Transverse colon (tissue), 4 donors: ENCODE measurements at regions not wholly inside any gene's neighbourhood (a gene's known extent, or its start where the extent isn't known, plus 50 kb on each side); places are given as distances from the start of the nearest gene placed in this dataset.
"Not testable (repeated sequence)": the region's sequence is repeated elsewhere in the genome, so short reads cannot be mapped to it uniquely, and the experiment has no call there.

Experiments used
- DNase-seq: peaks from one replicate; pipeline ENCODE4 v3.0.0-alpha.2; 2019
- H3K27ac ChIP-seq, 4 donors: fragments of 200-600 bp; sonication (generic); 2 replicates each; pipeline ENCODE4 v1.5.1; 2016 to 2018; ENCODE audit warnings: inconsistent platforms in 4 of 4
- H3K27me3 ChIP-seq: fragments of 200-600 bp; sonication (generic); 2 replicates; pipeline ENCODE4 v1.5.1; 2017; ENCODE audit warnings: inconsistent platforms
- H3K36me3 ChIP-seq, 4 donors: fragments of 200-600 bp; sonication (generic); 2 replicates each; pipeline ENCODE4 v1.5.1; 2017 to 2019; ENCODE audit warnings: inconsistent platforms in 4 of 4
- H3K4me1 ChIP-seq, 4 donors: fragments of 200-600 bp; sonication (generic); 2 replicates each; pipeline ENCODE4 v1.5.1; 2017 to 2020; ENCODE audit warnings: inconsistent platforms in 4 of 4
- H3K4me3 ChIP-seq, 4 donors: fragments of 200-600 bp; sonication (generic); 1 replicate in 1 of 4; 2 replicates in 3 of 4; pipeline versions ENCODE4 v1.5.1 to v1.6.1; 2017 to 2019; ENCODE audit warnings: inconsistent platforms in 4 of 4
- H3K9me3 ChIP-seq, 2 donors: fragments of 200-600 bp; sonication (generic); 2 replicates each; pipeline ENCODE4 v1.5.1; 2017 to 2019; ENCODE audit warnings: inconsistent platforms in 2 of 2
- WGBS, 2 donors: methylation state at CpG; one replicate each; pipeline ENCODE4 v1.1.5; 2018; ENCODE audit warnings: low coverage in 1 of 2; 5-methylcytosine and 5-hydroxymethylcytosine counted together
- in situ Hi-C, 4 donors: fragments of 200-750 bp; cut with MboI; loops; one replicate each; pipeline versions ENCODE4 v1.15.0 to v1.15.1; 2017; ENCODE audit warnings: low sequenced_read_pairs in 3 of 4, low pct_ligation_motif_present in 1 of 4, low pct_unique_long_range_greater_than_20kb in 1 of 4
- intact Hi-C: fragments of 100-400 bp; cut with DNase I; formaldehyde crosslinking; loops from one replicate; pipeline ENCODE4 v1.15.1; 2023; ENCODE audit warnings: low total_unique reads

DNA sequence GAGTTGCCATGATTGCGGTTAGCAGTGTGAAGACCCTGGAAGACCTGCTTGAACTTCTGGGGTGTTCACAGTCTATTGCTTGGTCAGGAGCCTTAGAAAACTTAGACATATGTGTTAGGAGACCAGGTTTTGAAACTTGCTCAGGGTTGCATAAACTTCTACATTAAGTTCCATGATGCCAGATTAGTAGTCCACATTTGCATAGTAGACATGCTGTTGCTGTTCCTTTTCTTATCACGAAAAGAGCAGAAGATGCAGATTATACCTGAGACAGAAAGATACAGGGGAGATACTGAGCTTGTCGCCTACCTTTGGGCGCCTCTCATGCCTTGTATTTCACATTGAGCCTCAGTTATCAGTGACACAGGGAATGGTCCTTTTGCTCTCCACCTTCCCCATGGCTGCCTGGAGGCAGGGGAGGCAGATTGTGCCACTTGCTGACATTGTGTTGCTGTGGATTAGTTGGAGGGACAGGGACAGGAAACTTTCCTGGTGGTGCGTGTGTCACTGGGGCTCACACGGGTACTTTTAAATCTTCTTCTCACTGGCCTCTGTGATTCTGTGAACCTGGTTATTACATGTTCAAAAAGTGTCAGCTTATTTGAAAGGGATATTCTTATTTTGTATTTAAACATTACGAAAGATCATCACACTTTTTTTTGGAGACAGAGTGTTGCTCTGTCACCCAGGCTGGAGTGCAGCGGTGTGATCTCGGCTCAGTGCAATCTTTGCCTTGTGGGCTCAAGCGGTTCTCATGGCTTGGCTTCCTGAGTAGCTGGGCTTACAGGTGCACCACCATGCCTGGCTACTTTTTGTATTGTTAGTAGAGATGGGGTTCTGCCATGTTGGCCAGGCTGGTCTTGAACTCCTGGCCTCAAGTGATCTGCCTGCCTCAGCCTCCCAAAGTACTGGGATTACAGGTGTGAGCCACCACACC is 82.0 kb downstream of the SRGAP2 start:
- H3K27ac ChIP-seq, H3K9me3 ChIP-seq, H3K27me3 ChIP-seq, intact Hi-C loops, in situ Hi-C loops, H3K36me3 ChIP-seq, H3K4me1 ChIP-seq, DNase-seq, H3K4me3 ChIP-seq: not testable (repeated sequence)
- WGBS, 2 donors, result 86% methylated on average over 6 of the region's 10 CpGs; no CpG with 5 or more reads in 1 of the 2 donors

DNA sequence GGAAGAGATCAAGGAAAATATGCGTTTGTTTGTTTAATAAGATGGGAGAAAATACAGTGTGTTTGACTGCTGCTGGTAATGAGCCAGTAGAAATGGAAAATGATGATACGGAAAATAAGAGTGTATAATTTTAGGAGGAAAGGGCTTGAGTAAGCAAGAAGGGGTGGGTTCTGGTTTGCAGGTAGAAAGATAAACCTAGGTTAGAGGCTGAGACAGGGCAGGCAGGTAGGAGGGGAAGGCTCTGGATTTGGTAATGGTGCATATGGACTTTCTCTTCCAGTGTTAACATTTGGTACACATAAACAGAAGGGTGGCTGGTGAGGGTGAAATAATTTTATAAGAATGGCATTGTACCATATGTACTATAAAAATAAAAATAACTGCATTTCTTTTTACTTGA is 84.4 kb downstream of the SRGAP2 start:
- H3K27ac ChIP-seq, DNase-seq, in situ Hi-C loops, H3K9me3 ChIP-seq, H3K4me1 ChIP-seq, H3K4me3 ChIP-seq, intact Hi-C loops, H3K36me3 ChIP-seq, H3K27me3 ChIP-seq: not testable (repeated sequence)
- WGBS, 2 donors, result no CpG with 5 or more reads among the region's 2 CpGs

DNA sequence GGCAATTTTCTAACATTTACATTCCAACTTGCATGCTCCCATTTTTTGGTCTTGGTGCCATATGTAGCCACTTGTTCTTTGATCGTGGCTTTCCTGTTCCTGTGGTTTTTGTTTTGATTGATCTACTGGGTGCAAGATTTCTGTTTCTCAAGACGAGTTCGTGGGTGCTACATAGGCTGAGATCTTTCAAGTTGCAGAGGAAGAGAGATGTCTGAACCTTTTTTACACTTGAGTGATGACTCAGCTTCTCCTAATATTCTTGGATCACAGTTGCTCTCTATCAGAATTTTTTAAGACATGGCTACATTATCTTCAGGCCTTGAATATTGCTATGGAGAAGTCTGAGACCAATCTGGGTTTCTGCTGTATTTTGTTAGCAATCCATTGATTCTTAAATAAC is 85.1 kb downstream of the SRGAP2 start:
- intact Hi-C loops, in situ Hi-C loops: not testable (repeated sequence)
- WGBS, 2 donors, result no CpG with 5 or more reads among the region's 3 CpGs

DNA sequence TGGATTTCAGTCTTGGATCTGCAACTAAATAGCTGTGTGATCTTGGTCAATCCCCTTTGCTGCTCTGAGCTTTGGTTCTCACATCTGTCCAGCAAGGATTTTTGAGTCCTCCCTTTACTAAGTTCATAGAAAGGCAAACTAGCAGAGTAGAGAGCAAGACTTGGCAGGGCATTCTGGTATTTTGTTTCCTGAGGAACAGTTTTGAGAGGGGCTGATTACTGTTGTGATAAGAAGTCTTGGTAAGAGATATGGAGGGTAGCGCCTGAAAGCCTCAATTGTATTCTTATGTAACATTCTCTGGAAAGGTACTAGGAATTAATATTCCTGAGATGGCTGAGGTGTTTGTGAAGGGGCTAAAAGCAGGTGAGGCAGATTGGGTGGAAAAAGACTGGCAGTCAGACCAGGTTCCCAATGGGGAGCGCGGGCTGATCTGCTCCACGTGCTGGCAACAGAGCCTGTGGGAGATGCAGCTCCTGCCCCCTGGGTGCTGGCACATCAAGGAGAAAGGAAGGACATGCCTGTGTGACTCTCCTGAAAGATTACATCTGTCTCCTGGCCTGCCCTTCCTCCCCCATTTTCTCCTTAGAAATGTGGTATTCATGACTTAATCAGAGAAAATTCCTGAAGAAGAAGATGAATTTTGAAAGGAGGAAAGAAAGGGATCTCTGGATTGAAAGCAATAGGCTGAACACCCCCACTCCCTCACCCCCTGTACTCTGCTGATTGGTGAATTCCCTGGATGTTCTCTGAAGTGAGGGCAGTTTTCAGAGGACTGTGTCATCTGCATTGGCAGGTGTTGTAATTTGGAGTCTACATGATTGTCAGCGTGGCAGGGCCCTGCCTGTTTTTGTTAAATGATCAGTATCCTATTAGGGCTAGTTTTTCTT is 94.0 kb downstream of the SRGAP2 start:
- H3K36me3 ChIP-seq, H3K4me3 ChIP-seq, H3K27ac ChIP-seq, H3K9me3 ChIP-seq, intact Hi-C loops, H3K4me1 ChIP-seq, H3K27me3 ChIP-seq, in situ Hi-C loops, DNase-seq: not testable (repeated sequence)
- WGBS, 2 donors, result 100% methylated on average over 3 of the region's 5 CpGs; no CpG with 5 or more reads in 1 of the 2 donors

More for the DNA sequence above, 85.1 kb downstream of the SRGAP2 start:
- H3K4me3 ChIP-seq, H3K4me1 ChIP-seq, DNase-seq, H3K36me3 ChIP-seq, H3K9me3 ChIP-seq, H3K27me3 ChIP-seq, H3K27ac ChIP-seq: not testable (repeated sequence)

DNA sequence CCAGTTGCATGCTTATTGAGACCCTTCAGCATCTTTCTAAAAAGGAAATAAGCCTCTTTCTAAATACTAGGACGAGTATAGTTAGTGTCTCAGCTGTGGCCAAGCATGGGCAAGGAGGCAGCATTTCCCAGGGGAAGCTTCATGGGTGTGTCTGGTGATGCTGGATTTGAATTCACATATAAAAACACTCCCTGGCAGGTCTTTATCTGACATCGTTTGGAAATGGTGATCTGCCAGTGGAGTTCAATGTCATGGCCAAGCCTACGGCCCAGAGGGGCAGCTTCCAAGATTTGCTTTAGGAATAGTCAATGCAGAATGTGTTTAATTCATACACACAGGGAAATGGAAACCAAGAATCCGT is 94.7 kb downstream of the SRGAP2 start:
- H3K36me3 ChIP-seq, in situ Hi-C loops, H3K9me3 ChIP-seq, H3K27ac ChIP-seq, H3K27me3 ChIP-seq, intact Hi-C loops, H3K4me3 ChIP-seq, DNase-seq, H3K4me1 ChIP-seq: not testable (repeated sequence)
- WGBS, 2 donors, result 86 to 100% methylated on average over 1 of the region's 4 CpGs

DNA sequence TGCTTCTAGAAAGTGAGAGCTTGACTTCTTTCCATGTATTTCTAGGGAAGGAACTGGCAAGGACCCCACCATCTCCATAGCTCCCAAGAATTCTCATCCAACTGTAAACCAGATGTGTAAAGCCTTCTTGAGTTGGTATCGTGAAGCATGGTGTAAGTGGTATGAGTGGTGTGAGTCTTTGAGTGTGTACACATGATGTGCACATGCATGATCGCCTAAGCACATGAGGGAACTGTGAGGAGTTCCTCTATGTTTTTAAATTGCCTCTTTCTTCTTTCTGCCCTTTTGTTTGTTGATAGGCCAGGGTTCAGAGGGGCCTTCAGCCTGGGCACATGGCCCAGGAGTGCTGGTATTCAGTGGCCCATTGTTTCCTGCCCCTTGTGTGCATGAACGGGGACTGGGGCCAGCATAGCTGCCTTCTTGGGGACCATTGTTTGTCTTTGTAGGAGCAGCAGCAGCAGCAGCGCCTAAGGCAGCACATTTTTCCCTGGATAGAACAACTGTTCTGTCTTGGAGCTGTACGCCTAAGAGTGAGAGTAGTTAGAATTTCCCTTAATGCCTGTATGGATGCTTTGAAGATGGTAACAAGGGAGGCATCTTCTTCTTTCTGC is 95.9 kb downstream of the SRGAP2 start:
- H3K27ac ChIP-seq, H3K4me3 ChIP-seq, H3K4me1 ChIP-seq, H3K36me3 ChIP-seq, H3K27me3 ChIP-seq, intact Hi-C loops, in situ Hi-C loops, DNase-seq, H3K9me3 ChIP-seq: not testable (repeated sequence)
- WGBS, 2 donors, result 100% methylated on average over 2 of the region's 5 CpGs; no CpG with 5 or more reads in 1 of the 2 donors

DNA sequence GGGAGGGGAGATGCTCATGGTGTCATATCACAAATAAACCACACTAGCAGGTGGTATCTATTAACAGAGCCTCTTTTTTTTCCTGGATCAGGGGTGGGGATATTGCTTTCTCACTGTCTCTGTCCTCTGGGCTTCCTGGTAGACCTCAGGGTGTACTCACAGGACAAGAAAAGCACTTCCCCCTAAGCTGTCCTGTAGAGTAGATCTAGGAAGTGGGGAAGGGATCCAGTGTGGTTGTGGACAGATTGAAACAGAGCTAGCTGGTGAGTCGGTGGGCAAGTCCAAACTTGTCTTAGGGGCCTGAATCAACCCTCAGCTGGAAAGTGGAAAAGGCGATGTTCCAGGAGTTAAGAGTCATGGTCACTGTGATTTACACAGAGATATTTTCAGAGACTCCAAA is 96.6 kb downstream of the SRGAP2 start:
- H3K36me3 ChIP-seq, H3K4me3 ChIP-seq, DNase-seq, H3K9me3 ChIP-seq, H3K4me1 ChIP-seq, intact Hi-C loops, H3K27ac ChIP-seq, in situ Hi-C loops, H3K27me3 ChIP-seq: not testable (repeated sequence)
- no CpG with 5 or more reads among the region's 2 CpGs for WGBS, 2 donors

DNA sequence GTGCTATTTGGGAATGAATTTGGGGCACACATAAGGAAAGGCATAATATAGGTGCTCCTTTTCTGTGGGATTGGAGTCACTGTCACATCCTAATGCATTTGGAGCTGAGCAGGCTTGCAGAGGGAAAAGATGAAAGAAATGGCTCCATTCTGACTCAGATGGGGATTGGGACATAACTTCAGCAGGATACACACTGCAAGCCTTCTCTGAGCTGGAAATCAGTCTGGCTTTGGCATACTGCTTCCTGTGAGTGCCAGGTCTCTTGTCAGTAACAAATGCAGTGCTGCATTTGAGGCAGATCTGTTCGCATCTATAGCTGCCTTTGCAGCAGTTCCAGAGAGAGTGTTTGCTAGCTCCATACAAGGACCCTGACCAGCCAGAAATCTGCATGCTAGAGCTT is 98.7 kb downstream of the SRGAP2 start:
- H3K9me3 ChIP-seq, H3K27ac ChIP-seq, H3K4me1 ChIP-seq, H3K36me3 ChIP-seq, DNase-seq, intact Hi-C loops, H3K4me3 ChIP-seq, H3K27me3 ChIP-seq, in situ Hi-C loops: not testable (repeated sequence)
- WGBS, 2 donors, result 100% methylated on average over 1 of the region's 1 CpG; no CpG with 5 or more reads in 1 of the 2 donors

DNA sequence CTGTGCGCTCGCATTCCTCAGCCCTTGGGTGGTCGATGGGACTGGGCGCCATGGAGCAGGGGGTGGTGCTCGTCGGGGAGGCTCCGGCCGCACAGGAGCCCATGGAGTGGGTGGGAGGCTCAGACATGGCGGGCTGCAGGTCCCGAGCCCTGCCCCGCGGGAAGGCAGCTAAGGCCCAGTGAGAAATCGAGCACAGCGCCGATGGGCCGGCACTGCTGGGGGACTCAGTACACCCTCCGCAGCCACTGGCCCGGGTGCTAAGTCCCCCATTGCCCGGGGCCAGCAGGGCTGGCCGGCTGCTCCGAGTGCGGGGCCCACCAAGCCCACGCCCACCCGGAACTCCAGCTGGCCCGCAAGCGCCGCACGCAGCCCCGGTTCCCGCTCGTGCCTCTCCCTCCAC is 104.1 kb downstream of the SRGAP2 start:
- H3K27me3 ChIP-seq, H3K4me1 ChIP-seq, H3K9me3 ChIP-seq, H3K4me3 ChIP-seq, H3K36me3 ChIP-seq, H3K27ac ChIP-seq, DNase-seq, intact Hi-C loops, in situ Hi-C loops: not testable (repeated sequence)
- WGBS, 2 donors, result no CpG with 5 or more reads among the region's 31 CpGs

DNA sequence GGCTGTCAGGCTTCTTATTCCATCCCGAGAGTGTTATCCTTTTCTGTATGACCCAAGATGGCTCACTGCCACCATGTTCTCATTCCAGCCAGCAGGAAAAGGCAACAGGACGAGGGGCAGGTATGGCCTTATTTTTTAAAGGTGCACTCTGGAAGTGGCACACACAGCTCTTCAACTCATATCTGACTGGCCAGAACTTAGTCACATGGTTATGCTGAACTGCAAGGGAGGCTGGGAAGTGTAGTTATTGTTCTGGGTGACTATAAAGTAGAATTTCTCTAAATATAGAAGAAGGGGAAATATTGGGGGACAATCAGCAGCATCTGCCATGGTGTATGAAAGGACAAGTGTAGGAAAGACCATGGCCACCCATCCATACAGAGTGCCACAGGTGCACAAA is 107.6 kb downstream of the SRGAP2 start:
- H3K27me3 ChIP-seq, intact Hi-C loops, H3K9me3 ChIP-seq, H3K27ac ChIP-seq, H3K36me3 ChIP-seq, DNase-seq, H3K4me1 ChIP-seq, H3K4me3 ChIP-seq, in situ Hi-C loops: not testable (repeated sequence)
- WGBS, 2 donors, result no CpG with 5 or more reads among the region's 2 CpGs
